Endothelial cell of umbilical vein (primary cell): ENCODE measurements at regions not wholly inside any gene's neighbourhood (a gene's known extent, or its start where the extent isn't known, plus 50 kb on each side); places are given as distances from the start of the nearest gene placed in this dataset.

Source experiments
- TF ChIP-seq, protein P1 (sequence below): IDR thresholded peaks from 2 replicates; pipeline ENCODE4 v1.6.1; 2011; ENCODE audit not compliant: insufficient read depth, insufficient read length
- TF ChIP-seq, protein P2 (sequence below), 2 donors: IDR thresholded peaks; 1 replicate in 1 of 2; 2 replicates in 1 of 2; pipeline ENCODE4 v1.5.1; 2011; ENCODE audit warnings: low read length in 2 of 2, mild to moderate bottlenecking in 2 of 2, moderate library complexity in 2 of 2, control low read depth in 1 of 2, inconsistent platforms in 1 of 2, low read depth in 1 of 2; ENCODE audit not compliant: insufficient read depth in 1 of 2; ENCODE audit errors: extremely low read depth in 1 of 2

DNA sequence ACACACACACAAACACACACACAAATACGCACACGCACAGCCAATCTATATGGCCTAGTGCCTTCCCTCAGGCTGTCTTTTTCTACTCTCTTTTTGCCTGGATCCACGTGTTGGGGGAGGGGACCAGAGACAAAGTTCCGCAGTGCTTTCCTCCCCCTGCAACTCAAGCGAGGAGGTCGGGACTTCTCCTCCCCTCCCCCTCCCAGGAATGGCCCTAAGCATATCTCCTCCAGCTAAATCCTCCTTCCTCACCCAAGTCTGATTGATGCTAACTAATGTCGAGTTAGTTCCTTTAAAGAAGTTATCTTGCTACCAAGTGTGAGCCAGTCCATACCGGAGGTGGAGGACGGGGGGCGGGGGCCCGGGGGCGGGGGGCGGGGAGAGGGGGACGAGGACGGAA, 141.2 kb upstream of the ZIC3 start:
- TF ChIP-seq, protein P1, sequence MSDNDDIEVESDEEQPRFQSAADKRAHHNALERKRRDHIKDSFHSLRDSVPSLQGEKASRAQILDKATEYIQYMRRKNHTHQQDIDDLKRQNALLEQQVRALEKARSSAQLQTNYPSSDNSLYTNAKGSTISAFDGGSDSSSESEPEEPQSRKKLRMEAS, result no peak
- TF ChIP-seq, protein P2, sequence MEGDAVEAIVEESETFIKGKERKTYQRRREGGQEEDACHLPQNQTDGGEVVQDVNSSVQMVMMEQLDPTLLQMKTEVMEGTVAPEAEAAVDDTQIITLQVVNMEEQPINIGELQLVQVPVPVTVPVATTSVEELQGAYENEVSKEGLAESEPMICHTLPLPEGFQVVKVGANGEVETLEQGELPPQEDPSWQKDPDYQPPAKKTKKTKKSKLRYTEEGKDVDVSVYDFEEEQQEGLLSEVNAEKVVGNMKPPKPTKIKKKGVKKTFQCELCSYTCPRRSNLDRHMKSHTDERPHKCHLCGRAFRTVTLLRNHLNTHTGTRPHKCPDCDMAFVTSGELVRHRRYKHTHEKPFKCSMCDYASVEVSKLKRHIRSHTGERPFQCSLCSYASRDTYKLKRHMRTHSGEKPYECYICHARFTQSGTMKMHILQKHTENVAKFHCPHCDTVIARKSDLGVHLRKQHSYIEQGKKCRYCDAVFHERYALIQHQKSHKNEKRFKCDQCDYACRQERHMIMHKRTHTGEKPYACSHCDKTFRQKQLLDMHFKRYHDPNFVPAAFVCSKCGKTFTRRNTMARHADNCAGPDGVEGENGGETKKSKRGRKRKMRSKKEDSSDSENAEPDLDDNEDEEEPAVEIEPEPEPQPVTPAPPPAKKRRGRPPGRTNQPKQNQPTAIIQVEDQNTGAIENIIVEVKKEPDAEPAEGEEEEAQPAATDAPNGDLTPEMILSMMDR (IDR thresholded peaks at IDR 0.05; ENCODE audit: extremely low read depth in 1 of 2, insufficient read depth in 1 of 2, low read depth in 1 of 2, low read length in 2 of 2), result no peak
